ENCODE measurements at regions not wholly inside any gene's neighbourhood (a gene's known extent, or its start where the extent isn't known, plus 50 kb on each side); places are given as distances from the start of the nearest gene placed in this dataset.

DNA sequence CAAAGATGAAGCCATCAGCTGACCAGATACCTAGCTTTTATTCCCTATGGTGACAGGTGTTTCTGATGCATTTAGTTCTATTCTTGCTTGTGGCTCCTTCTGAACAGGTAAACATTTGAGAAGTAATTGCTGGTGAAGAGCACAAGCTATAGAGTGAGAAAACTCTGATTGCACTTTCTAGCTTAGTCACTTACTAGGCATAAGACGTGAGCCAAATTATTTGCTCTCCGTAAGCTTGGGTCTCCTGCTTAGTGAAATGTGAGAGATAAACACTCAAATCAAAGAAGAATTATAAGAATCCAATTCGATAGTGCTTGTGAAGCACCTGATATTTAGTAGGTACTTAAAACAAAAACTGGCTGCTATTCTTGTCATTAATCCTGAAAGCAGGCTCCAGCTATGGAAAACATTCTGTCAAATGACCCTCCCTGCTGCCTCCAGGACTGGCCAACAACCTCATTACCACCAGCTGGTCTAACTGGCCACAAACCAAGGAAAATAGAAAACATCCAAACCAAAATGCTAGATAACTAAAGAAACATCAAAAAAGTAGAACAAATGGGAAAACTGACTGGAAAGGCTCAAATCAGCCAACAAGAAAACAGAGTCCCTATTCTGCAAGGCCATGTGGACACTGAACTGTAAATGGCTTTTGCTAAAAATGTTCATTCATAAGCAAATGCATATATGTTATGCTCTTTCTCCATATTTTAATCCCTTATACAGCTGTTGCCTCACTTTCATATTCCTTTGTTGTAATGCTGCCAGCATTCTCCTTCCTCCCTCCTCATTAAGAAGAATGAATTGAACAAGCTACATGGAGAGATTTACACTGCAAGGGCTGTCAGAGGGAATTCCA is 616.1 kb downstream of the DTWD2 start:
- H3K4me3 Mint-ChIP-seq: no peak overlapping the region
- CTCF ChIA-PET: no interaction called here
- POLR2A ChIA-PET: no interaction called here
- TF ChIP-seq, protein P1, sequence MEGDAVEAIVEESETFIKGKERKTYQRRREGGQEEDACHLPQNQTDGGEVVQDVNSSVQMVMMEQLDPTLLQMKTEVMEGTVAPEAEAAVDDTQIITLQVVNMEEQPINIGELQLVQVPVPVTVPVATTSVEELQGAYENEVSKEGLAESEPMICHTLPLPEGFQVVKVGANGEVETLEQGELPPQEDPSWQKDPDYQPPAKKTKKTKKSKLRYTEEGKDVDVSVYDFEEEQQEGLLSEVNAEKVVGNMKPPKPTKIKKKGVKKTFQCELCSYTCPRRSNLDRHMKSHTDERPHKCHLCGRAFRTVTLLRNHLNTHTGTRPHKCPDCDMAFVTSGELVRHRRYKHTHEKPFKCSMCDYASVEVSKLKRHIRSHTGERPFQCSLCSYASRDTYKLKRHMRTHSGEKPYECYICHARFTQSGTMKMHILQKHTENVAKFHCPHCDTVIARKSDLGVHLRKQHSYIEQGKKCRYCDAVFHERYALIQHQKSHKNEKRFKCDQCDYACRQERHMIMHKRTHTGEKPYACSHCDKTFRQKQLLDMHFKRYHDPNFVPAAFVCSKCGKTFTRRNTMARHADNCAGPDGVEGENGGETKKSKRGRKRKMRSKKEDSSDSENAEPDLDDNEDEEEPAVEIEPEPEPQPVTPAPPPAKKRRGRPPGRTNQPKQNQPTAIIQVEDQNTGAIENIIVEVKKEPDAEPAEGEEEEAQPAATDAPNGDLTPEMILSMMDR (IDR thresholded peaks at IDR 0.05): no peak
- no peak overlapping the region for H3K27ac Mint-ChIP-seq
- intact Hi-C loops (cut with micrococcal nuclease): no loop called here
- no peak for ATAC-seq
- no peaks in the 10 kb centered on the region for H3K9me3 Mint-ChIP-seq
- no peaks in the 10 kb centered on the region for H3K36me3 Mint-ChIP-seq (ENCODE audit: low read depth)
- H3K27me3 Mint-ChIP-seq: no peaks in the 10 kb centered on the region
- no peak for DNase-seq
- no peaks in the 10 kb centered on the region for H3K4me1 Mint-ChIP-seq (ENCODE audit: low read depth)

DNA sequence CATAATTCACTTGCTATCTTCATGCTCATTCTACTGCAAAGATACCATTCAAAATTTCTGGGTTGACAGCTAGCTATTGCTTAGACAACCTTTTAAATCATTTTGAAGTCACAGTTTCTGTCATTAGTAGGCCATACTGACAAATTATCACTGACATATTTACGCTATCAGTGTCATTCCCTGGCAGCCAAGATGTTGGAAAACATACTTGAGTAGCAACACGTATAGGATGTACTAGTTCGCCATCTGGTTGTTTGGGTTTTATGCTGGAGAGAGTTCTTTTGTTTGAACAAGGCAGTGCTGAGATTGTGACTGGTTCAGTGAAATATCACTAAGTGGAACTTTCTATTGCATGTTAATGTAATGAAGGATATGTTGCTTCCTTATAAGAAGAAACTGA is 621.9 kb downstream of the DTWD2 start:
- no peak overlapping the region for H3K27ac Mint-ChIP-seq
- H3K36me3 Mint-ChIP-seq (ENCODE audit: low read depth): no peaks in the 10 kb centered on the region
- H3K4me1 Mint-ChIP-seq (ENCODE audit: low read depth): no peaks in the 10 kb centered on the region
- intact Hi-C loops (cut with micrococcal nuclease): no loop called here
- H3K4me3 Mint-ChIP-seq: no peak overlapping the region
- TF ChIP-seq, protein P1 (IDR thresholded peaks at IDR 0.05): no peak
- no peak for ATAC-seq
- peaks cover 2% of the 10 kb centered on the region for H3K9me3 Mint-ChIP-seq
- CTCF ChIA-PET: no interaction called here
- no peaks in the 10 kb centered on the region for H3K27me3 Mint-ChIP-seq
- DNase-seq: no peak
- POLR2A ChIA-PET: no interaction called here

- no peak for ATAC-seq
- Mint-ChIP-seq H3K36me3 (ENCODE audit: low read depth) (no peaks in the 10 kb centered on the region), H3K27ac (no peak overlapping the region), H3K4me1 (ENCODE audit: low read depth) (no peaks in the 10 kb centered on the region), H3K4me3 (no peak overlapping the region), H3K27me3 (no peaks in the 10 kb centered on the region), H3K9me3 (peaks cover 2% of the 10 kb centered on the region)
- DNase-seq: no peak
- TF ChIP-seq, protein P1 (IDR thresholded peaks at IDR 0.05): no peak
- ChIA-PET POLR2A (no interaction called here), CTCF (no interaction called here)
- intact Hi-C loops (cut with micrococcal nuclease): no loop called here
Observed at GRCh38 chr5:118365718-118366117, 622.6 kb downstream of the DTWD2 start.

GRCh38 chr5:118354797-118355196 is 633.5 kb downstream of the DTWD2 start:
- POLR2A ChIA-PET: no interaction called here
- no peaks in the 10 kb centered on the region for H3K36me3 Mint-ChIP-seq (ENCODE audit: low read depth)
- intact Hi-C loops (cut with micrococcal nuclease): no loop called here

DNA sequence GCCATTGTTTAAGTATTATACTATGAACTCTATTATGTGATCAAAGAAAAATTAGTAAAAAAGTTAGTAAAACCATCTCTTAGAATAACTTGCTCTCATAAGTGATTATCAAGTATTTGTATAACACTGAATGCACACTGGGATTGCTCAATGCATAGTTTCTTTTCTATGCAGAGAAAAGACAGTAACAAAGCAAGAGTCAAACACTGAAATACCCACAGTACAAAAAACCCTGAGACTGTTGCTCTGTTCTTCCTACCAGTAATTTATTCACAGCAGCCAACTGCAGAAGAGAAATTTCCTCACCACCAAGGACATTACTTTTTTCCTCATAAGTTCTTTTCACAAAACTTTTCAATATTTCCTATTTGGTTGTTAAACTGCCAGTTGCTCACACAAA is 634.4 kb downstream of the DTWD2 start:
- no peak for ATAC-seq
- H3K4me1 Mint-ChIP-seq (ENCODE audit: low read depth): no peaks in the 10 kb centered on the region
- H3K9me3 Mint-ChIP-seq: no peaks in the 10 kb centered on the region
- no peak overlapping the region for H3K27ac Mint-ChIP-seq
- H3K4me3 Mint-ChIP-seq: no peak overlapping the region
- no peaks in the 10 kb centered on the region for H3K27me3 Mint-ChIP-seq
- intact Hi-C loops (cut with micrococcal nuclease): no loop called here
- DNase-seq: no peak
- ChIA-PET POLR2A (no interaction called here), CTCF (no interaction called here)
- H3K36me3 Mint-ChIP-seq (ENCODE audit: low read depth): no peaks in the 10 kb centered on the region
- TF ChIP-seq, protein P1 (IDR thresholded peaks at IDR 0.05): no peak

More at GRCh38 chr5:118354797-118355196, 633.5 kb downstream of the DTWD2 start:
- H3K9me3 Mint-ChIP-seq: no peaks in the 10 kb centered on the region
- CTCF ChIA-PET: no interaction called here
- no peak for DNase-seq
- no peak overlapping the region for H3K4me3 Mint-ChIP-seq
- H3K27me3 Mint-ChIP-seq: no peaks in the 10 kb centered on the region
- H3K4me1 Mint-ChIP-seq (ENCODE audit: low read depth): no peaks in the 10 kb centered on the region
- ATAC-seq: no peak
- TF ChIP-seq, protein P1 (IDR thresholded peaks at IDR 0.05): no peak
- no peak overlapping the region for H3K27ac Mint-ChIP-seq
